OCI-LY7 (cell line): ENCODE measurements at regions not wholly inside any gene's neighbourhood (a gene's known extent, or its start where the extent isn't known, plus 50 kb on each side); places are given as distances from the start of the nearest gene placed in this dataset.

Source experiments
- BruUV-seq: library from RNA; stranded (reverse); fragments of 400-500 nt; replicated peaks from 2 replicates; lab custom pipeline; 2021; lab: Mats Ljungman, UMichigan
- CTCF ChIA-PET: fragments of 300-600 bp; sonication (Branson Sonifier 250); formaldehyde crosslinking; loops from one replicate; lab custom pipeline; 2022; ENCODE audit warnings: antibody characterized with exemption; ENCODE audit not compliant: unreplicated experiment; lab: Charles Lee
- POLR2A ChIA-PET: fragments of 300-600 bp; sonication (Branson Sonifier 250); formaldehyde crosslinking; loops from one replicate; lab custom pipeline; 2022; ENCODE audit warnings: antibody characterized with exemption; lab: Charles Lee
- DNase-seq: peaks from one replicate; pipeline ENCODE4 v3.0.0-alpha.2; 2015; ENCODE audit warnings: low spot score
- H2AFZ ChIP-seq: fragments of 200-600 bp; sonication (generic), shearing (Covaris generic); 2 replicates; pipeline ENCODE4 v1.6.1; 2014; ENCODE audit warnings: mild to moderate bottlenecking, antibody characterized with exemption, low read length, moderate library complexity
- H3K27ac ChIP-seq: fragments of 200-600 bp; sonication (generic); 2 replicates; pipeline ENCODE4 v1.5.1; 2014; ENCODE audit warnings: mixed run types, low read depth, mild to moderate bottlenecking, moderate library complexity, low read length, inconsistent platforms; ENCODE audit not compliant: poor library complexity, severe bottlenecking
- H3K36me3 ChIP-seq: fragments of 200-600 bp; sonication (generic); 2 replicates; pipeline ENCODE4 v1.6.1; 2014; ENCODE audit warnings: mild to moderate bottlenecking, antibody characterized with exemption, low read length, moderate library complexity, mixed read lengths; ENCODE audit not compliant: insufficient read depth
- H3K4me1 ChIP-seq: fragments of 200-600 bp; sonication (generic); 2 replicates; pipeline ENCODE4 v1.5.1; 2014; ENCODE audit warnings: mild to moderate bottlenecking, low read length; ENCODE audit not compliant: insufficient read depth, poor library complexity, severe bottlenecking
- H3K4me2 ChIP-seq: fragments of 200-600 bp; sonication (generic); 2 replicates; pipeline ENCODE4 v1.6.1; 2014; ENCODE audit warnings: mild to moderate bottlenecking, low read length
- H3K4me3 ChIP-seq: fragments of 200-600 bp; sonication (generic); 2 replicates; pipeline ENCODE4 v1.5.1; 2014; ENCODE audit warnings: mild to moderate bottlenecking, low read depth, low read length; ENCODE audit not compliant: poor library complexity, severe bottlenecking
- H3K79me2 ChIP-seq: fragments of 200-600 bp; sonication (generic); 2 replicates; pipeline ENCODE4 v1.6.1; 2016; ENCODE audit warnings: low read depth, mild to moderate bottlenecking, low read length, moderate library complexity, mixed read lengths; ENCODE audit not compliant: insufficient read depth
- H3K9me2 ChIP-seq: fragments of 200-600 bp; sonication (generic); 2 replicates; pipeline ENCODE4 v1.6.1; 2016; ENCODE audit warnings: mild to moderate bottlenecking, low read length, mixed read lengths; ENCODE audit not compliant: insufficient read depth
- H3K9me3 ChIP-seq: fragments of 200-600 bp; sonication (generic); 2 replicates; pipeline ENCODE4 v1.6.1; 2014; ENCODE audit warnings: mild to moderate bottlenecking, mixed run types, low read length, mixed read lengths
- H4K20me1 ChIP-seq: fragments of 200-600 bp; sonication (generic); 2 replicates; pipeline ENCODE4 v1.6.1; 2014; ENCODE audit warnings: mild to moderate bottlenecking, antibody characterized with exemption, low read length, moderate library complexity, mixed read lengths; ENCODE audit not compliant: insufficient read depth
- EZH2phosphoT487 ChIP-seq: fragments of 200-600 bp; sonication (generic); IDR thresholded peaks from 2 replicates; pipeline ENCODE4 v1.6.1; 2018; ENCODE audit warnings: low read depth, borderline replicate concordance, mild to moderate bottlenecking, mixed run types, antibody characterized with exemption, low read length, moderate library complexity, mixed read lengths
- intact Hi-C: fragments of 100-400 bp; cut with micrococcal nuclease; formaldehyde crosslinking; loops from one replicate; pipeline ENCODE4 v1.10.0; 2022; ENCODE audit not compliant: unreplicated experiment
- TF ChIP-seq, protein P1 (sequence below): fragments of 200-600 bp; sonication (generic); conservative IDR thresholded peaks from 2 replicates; pipeline ENCODE4 v1.5.1; 2014; ENCODE audit warnings: mild to moderate bottlenecking, antibody characterized with exemption, low read length, moderate library complexity, mixed read lengths

DNA sequence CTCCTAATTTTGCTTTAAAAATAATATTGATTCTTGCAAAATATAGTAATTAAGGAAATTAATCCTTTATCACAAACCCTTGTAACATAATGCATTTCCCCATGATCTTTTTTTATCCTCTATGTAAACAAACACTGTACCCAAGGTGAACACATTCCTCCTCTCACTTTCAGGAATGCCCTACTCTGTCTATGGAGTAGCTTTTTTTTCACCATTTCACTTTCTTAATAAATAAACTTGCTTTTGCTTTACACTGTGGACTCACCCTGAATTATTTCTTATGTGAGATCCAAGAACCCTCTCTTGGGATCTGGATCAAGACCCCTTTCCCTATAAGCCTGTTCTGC lies 90.5 kb upstream of the LRRN1 start:
- Histone ChIP-seq H3K4me2 (no peak overlapping the region), H3K27ac (no peak overlapping the region), H2AFZ (no peak overlapping the region), H4K20me1 (no peaks in the 10 kb centered on the region), H3K9me2 (no peaks in the 10 kb centered on the region), H3K79me2 (no peaks in the 10 kb centered on the region), H3K9me3 (no peaks in the 10 kb centered on the region), H3K4me3 (no peak overlapping the region), H3K4me1 (no peaks in the 10 kb centered on the region), H3K36me3 (no peaks in the 10 kb centered on the region)
- intact Hi-C loops = no loop called here
- BruUV-seq = no TSS peak
- ChIA-PET CTCF (no interaction called here), POLR2A (interaction anchor here (0.6 to 0.7 kb wide), 2 partner anchors 126 to 133 kb away, joined by 3 read pairs; no protein-coding TSS in a partner anchor)
- TF ChIP-seq, protein P1, sequence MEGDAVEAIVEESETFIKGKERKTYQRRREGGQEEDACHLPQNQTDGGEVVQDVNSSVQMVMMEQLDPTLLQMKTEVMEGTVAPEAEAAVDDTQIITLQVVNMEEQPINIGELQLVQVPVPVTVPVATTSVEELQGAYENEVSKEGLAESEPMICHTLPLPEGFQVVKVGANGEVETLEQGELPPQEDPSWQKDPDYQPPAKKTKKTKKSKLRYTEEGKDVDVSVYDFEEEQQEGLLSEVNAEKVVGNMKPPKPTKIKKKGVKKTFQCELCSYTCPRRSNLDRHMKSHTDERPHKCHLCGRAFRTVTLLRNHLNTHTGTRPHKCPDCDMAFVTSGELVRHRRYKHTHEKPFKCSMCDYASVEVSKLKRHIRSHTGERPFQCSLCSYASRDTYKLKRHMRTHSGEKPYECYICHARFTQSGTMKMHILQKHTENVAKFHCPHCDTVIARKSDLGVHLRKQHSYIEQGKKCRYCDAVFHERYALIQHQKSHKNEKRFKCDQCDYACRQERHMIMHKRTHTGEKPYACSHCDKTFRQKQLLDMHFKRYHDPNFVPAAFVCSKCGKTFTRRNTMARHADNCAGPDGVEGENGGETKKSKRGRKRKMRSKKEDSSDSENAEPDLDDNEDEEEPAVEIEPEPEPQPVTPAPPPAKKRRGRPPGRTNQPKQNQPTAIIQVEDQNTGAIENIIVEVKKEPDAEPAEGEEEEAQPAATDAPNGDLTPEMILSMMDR = no peak
- no peak for TF ChIP-seq EZH2phosphoT487
- no peak for DNase-seq

DNA sequence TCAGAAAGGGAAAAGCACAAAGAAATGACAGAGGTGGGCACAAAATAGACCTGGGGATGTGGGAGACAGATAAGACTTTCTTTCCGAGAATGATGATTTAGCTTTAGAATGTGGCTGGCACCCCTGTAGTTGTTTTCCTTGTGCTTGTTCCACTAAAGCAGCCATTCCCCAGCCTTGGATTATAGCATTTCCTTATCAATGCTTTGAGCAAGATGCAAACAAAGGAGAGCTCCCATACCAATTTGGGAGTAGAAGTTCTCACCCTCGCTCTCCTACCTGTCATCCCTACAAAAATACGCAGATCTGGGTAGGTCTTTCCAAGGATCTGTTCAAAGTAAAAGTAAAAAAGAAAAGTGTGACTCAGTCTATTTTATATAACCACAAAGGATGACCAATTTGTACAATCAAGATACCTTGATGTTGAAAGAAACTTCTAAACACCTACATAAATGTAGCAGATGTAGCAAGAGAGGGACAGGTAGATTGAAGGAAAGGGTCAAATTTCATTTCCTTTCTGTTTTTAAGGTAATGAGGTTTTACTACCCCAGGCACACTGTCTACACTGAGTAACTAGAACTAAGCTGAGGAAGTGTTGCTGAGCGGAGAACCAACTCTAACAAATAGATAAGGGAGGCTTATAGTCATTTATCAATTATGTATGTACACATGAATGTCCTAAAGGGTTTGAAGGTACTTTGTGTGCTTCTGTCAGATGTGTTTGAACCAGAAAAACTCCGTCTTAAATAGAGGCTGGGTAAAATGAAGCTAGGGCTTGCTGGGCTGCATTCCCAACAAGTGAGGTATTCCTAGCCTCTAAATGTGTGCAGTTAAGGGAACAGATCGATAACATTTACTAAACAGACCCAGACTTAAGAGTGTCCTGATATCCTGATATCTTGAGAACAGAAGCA lies 91.1 kb upstream of the LRRN1 start:
- H3K9me2 ChIP-seq = no peaks in the 10 kb centered on the region
- H3K4me1 ChIP-seq = no peaks in the 10 kb centered on the region
- no peak overlapping the region for H2AFZ ChIP-seq
- no peaks in the 10 kb centered on the region for H3K79me2 ChIP-seq
- H3K4me2 ChIP-seq = no peak overlapping the region
- no peak for DNase-seq
- H3K9me3 ChIP-seq = no peaks in the 10 kb centered on the region
- POLR2A ChIA-PET = interaction anchor here (0.6 to 1.0 kb wide), 3 partner anchors 10 to 134 kb away, joined by 3 read pairs; no protein-coding TSS in a partner anchor
- H3K36me3 ChIP-seq = no peaks in the 10 kb centered on the region
- no peak overlapping the region for H3K4me3 ChIP-seq
- no TSS peak for BruUV-seq
- H4K20me1 ChIP-seq = no peaks in the 10 kb centered on the region
- TF ChIP-seq, protein P1 = no peak
- TF ChIP-seq EZH2phosphoT487 = no peak
- no peak overlapping the region for H3K27ac ChIP-seq
- CTCF ChIA-PET = no interaction called here
- intact Hi-C loops = no loop called here
